ENCODE measurements at regions not wholly inside any gene's neighbourhood (a gene's known extent, or its start where the extent isn't known, plus 50 kb on each side); places are given as distances from the start of the nearest gene placed in this dataset.

DNA sequence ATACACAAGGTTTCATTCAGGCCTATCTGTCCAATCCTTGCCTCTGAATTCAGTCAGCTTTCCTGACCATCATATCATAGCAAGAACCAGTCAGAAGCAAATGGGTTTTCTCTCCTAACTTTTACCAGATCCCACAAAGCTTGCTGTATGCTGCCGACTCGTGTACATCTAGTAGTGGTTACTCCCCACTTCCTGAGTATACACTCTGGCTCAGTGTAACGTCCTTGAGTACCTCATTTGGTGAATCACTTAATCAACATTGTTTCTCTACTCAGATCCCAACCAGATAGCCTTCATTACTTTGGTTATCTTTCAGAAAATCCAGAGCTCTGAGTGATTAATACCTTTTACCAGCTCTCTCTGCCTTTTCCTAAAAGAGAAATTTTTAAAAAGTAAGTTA, 728.2 kb downstream of the GALC start:
- TF ChIP-seq, protein P1, sequence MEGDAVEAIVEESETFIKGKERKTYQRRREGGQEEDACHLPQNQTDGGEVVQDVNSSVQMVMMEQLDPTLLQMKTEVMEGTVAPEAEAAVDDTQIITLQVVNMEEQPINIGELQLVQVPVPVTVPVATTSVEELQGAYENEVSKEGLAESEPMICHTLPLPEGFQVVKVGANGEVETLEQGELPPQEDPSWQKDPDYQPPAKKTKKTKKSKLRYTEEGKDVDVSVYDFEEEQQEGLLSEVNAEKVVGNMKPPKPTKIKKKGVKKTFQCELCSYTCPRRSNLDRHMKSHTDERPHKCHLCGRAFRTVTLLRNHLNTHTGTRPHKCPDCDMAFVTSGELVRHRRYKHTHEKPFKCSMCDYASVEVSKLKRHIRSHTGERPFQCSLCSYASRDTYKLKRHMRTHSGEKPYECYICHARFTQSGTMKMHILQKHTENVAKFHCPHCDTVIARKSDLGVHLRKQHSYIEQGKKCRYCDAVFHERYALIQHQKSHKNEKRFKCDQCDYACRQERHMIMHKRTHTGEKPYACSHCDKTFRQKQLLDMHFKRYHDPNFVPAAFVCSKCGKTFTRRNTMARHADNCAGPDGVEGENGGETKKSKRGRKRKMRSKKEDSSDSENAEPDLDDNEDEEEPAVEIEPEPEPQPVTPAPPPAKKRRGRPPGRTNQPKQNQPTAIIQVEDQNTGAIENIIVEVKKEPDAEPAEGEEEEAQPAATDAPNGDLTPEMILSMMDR (IDR thresholded peaks at IDR 0.05; ENCODE audit: extremely low read depth in 1 of 2, insufficient read depth in 1 of 2, low read depth in 1 of 2, low read length in 2 of 2): no peak
- TF ChIP-seq JUN (IDR thresholded peaks at IDR 0.05; ENCODE audit: borderline replicate concordance, insufficient read depth, insufficient read length, low read depth) (no peak), POLR2A (IDR thresholded peaks at IDR 0.05; ENCODE audit: low read depth, low read length) (no peak), POLR2AphosphoS5 (IDR thresholded peaks at IDR 0.05; ENCODE audit: insufficient read depth, low read depth, low read length) (no peak)
